ES-I3 (cell line): ENCODE measurements at regions not wholly inside any gene's neighbourhood (a gene's known extent, or its start where the extent isn't known, plus 50 kb on each side); places are given as distances from the start of the nearest gene placed in this dataset.

Experiments
- H3K36me3 ChIP-seq: 2 replicates; pipeline ENCODE4 v1.6.1; 2013; ENCODE audit warnings: mild to moderate bottlenecking, low read length, control low read depth, moderate library complexity; ENCODE audit not compliant: insufficient read depth
- H3K4me1 ChIP-seq: 2 replicates; pipeline ENCODE4 v1.6.1; 2013; ENCODE audit warnings: mild to moderate bottlenecking, control low read depth, low read length; ENCODE audit not compliant: insufficient read depth
- H3K9ac ChIP-seq: 2 replicates; pipeline ENCODE4 v1.6.1; 2013; ENCODE audit warnings: low read depth, mild to moderate bottlenecking, low read length, moderate library complexity
- H3K9me3 ChIP-seq: 2 replicates; pipeline ENCODE4 v1.6.1; 2013; ENCODE audit warnings: mild to moderate bottlenecking, low read length, moderate library complexity; ENCODE audit not compliant: control insufficient read depth, insufficient read depth

DNA sequence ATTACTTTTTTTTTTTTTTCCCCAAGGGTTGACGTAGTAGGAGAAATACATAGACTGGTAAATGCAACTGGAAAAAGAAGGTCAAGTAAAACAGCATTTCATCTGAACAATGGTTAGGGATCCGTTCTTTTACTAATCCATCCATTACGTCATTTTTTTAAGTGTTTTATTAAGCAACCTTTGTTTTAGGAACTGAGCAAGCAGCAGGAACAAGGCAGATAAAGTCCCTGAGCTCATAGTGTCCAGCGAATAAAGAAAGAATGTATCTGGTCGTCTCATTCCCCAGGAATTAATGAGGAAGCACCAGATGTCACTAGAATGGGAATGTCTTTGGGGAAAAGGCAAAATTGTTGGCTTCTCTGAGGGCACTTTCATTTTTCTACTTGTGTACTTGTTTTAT is 842.4 kb downstream of the TDRD15 start:
- Histone ChIP-seq H3K36me3 (no peaks in the 10 kb centered on the region), H3K9ac (no peak overlapping the region), H3K9me3 (no peaks in the 10 kb centered on the region), H3K4me1 (no peaks in the 10 kb centered on the region)

DNA sequence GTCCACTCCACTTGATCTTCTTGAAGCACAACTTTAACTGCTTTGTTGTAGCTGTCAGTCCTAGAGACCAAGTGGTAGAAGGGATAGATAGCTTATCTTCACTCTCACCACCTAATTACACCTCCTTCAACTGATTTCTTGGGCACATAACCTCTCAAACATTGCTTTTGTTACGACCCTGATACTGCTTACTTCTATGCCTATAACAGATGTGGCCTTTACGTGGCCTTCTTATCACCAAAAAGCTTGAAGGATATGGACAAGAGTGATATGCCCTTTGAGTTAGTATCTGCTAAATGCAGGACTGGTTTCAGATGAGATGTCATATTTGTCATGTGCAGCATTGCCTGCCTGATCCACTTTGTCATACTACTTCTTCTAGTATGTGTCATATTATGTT is 847.2 kb downstream of the TDRD15 start:
- Histone ChIP-seq H3K9ac (no peak overlapping the region), H3K9me3 (no peaks in the 10 kb centered on the region), H3K36me3 (no peaks in the 10 kb centered on the region), H3K4me1 (no peaks in the 10 kb centered on the region)

- Histone ChIP-seq H3K4me1 (no peaks in the 10 kb centered on the region), H3K9me3 (no peaks in the 10 kb centered on the region), H3K9ac (no peak overlapping the region), H3K36me3 (no peaks in the 10 kb centered on the region)
These were observed 848.8 kb downstream of the TDRD15 start for GRCh38 chr2:21972586-21972985.

DNA sequence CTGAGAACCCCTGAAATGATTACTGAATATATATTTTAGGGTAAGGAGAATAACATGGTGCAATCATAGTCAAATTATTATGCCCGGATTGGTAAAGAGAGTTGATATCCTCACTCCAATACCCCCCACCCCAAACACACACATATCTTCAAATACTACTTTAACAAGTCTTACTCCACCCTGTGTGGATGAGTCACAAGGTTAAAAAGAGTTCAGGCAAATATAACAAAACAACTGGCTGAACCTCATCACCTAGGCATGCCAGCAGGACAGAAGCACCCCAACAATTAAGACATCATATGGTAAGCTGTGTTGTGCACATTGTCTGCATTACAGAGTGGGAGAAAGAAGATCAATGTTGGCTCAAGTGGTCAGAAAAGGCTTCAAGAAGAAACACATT is 857.4 kb downstream of the TDRD15 start:
- peaks cover 8% of the 10 kb centered on the region for H3K9me3 ChIP-seq
- no peaks in the 10 kb centered on the region for H3K36me3 ChIP-seq
- no peak overlapping the region for H3K9ac ChIP-seq
- no peaks in the 10 kb centered on the region for H3K4me1 ChIP-seq

GRCh38 chr2:21993002-21993401 is 869.2 kb downstream of the TDRD15 start:
- no peak overlapping the region for H3K9ac ChIP-seq
- no peaks in the 10 kb centered on the region for H3K4me1 ChIP-seq
- no peaks in the 10 kb centered on the region for H3K36me3 ChIP-seq
- peaks cover 7% of the 10 kb centered on the region; the same call in 1 of the 2 replicates for H3K9me3 ChIP-seq

GRCh38 chr2:21996339-21996738 is 872.6 kb downstream of the TDRD15 start:
- Histone ChIP-seq H3K36me3 (no peaks in the 10 kb centered on the region), H3K9ac (no peak overlapping the region), H3K4me1 (no peaks in the 10 kb centered on the region), H3K9me3 (peaks cover 7% of the 10 kb centered on the region; the same call in 1 of the 2 replicates)

DNA sequence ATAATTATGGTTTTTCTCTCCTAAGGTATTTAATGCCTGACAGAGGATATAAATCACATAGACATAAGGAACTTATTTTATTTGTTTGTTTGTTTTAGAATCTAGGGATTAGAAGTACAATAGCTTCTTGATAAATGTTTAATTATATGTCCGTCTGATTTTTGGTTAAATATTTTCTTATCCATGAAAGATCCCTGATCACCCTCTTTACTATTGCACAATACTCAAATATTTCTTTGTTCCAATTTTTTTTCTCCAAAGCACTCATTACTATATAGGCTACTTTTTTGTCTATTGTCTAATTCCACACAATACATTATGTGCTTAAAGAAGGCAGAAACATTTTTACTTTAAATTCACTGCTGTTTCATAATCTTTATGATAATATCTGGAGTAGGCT is 875.8 kb downstream of the TDRD15 start:
- Histone ChIP-seq H3K36me3 (no peaks in the 10 kb centered on the region), H3K4me1 (no peaks in the 10 kb centered on the region), H3K9ac (no peak overlapping the region), H3K9me3 (no peaks in the 10 kb centered on the region)

GRCh38 chr2:22002066-22002465 is 878.3 kb downstream of the TDRD15 start:
- Histone ChIP-seq H3K36me3 (no peaks in the 10 kb centered on the region), H3K4me1 (no peaks in the 10 kb centered on the region), H3K9me3 (no peaks in the 10 kb centered on the region), H3K9ac (no peak overlapping the region)

GRCh38 chr2:22003270-22003669 is 879.5 kb downstream of the TDRD15 start:
- Histone ChIP-seq H3K9me3 (no peaks in the 10 kb centered on the region), H3K36me3 (no peaks in the 10 kb centered on the region), H3K4me1 (no peaks in the 10 kb centered on the region), H3K9ac (no peak overlapping the region)

GRCh38 chr2:22011048-22011447 is 887.3 kb downstream of the TDRD15 start:
- H3K4me1 ChIP-seq: peaks cover 7% of the 10 kb centered on the region; the same call in 1 of the 2 replicates
- no peaks in the 10 kb centered on the region for H3K36me3 ChIP-seq
- H3K9me3 ChIP-seq: no peaks in the 10 kb centered on the region; the same call in 1 of the 2 replicates
- no peak overlapping the region for H3K9ac ChIP-seq

DNA sequence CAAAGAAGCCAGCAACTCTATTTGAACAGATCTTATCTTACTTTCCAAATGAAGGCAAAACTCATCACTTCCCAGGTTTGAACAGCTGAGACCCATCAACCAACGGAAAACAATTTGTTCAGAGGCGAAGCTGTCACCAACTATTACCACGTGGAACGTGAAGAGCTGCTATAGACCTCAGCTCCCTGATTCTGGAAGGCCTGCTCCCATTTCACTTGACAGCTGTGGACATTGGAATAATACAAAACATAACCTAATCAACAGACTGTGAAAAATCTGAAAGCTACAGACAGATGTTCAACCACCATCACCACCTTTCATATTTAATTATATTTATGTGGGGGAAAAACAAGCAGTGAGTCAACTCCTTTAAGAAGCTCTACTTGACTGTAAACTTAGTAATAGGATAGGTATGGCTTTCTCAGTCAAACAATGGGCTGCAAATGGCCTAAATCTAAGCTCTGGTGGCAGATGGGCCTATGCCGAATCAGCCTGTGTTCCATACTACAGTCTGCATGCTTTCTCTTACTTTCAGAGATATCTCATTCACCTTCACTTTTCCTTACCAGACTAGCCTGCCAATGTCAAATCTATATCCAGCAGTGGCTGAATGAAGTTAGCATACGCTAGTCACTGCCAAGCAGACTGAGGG is 896.4 kb downstream of the TDRD15 start:
- no peak overlapping the region for H3K9ac ChIP-seq
- H3K4me1 ChIP-seq: peaks cover 25% of the 10 kb centered on the region
- H3K9me3 ChIP-seq: no peaks in the 10 kb centered on the region
- no peaks in the 10 kb centered on the region for H3K36me3 ChIP-seq

GRCh38 chr2:22027345-22028005 is 903.7 kb downstream of the TDRD15 start:
- no peaks in the 10 kb centered on the region for H3K4me1 ChIP-seq
- no peaks in the 10 kb centered on the region for H3K36me3 ChIP-seq
- H3K9me3 ChIP-seq: no peaks in the 10 kb centered on the region
- no peak overlapping the region for H3K9ac ChIP-seq

DNA sequence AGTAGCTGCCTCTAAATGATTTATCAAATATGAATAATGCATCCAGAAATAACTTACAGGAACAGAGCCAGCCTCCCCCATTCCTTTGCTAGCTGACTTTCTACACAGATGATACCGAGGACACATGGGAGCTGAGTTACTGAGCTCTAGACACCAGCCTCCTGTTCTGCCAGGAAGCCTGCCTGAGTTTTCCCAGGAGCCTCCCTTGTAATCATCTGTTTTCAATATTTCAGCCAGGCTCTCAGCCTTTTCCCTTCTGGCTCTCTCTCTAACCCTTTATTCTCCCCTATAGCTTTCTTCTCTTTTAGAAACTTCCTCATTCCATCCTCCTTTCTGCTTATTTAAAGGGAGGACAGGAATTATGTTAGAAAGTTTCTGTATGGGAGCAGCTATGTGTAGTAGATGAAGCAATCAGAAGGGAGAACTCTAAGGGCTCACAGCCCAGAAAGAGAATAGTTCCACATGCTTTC is 911.6 kb downstream of the TDRD15 start:
- Histone ChIP-seq H3K36me3 (no peaks in the 10 kb centered on the region), H3K9me3 (no peaks in the 10 kb centered on the region), H3K9ac (no peak overlapping the region), H3K4me1 (peaks cover 6% of the 10 kb centered on the region; the same call in 1 of the 2 replicates)

- Histone ChIP-seq H3K4me1 (peaks cover 6% of the 10 kb centered on the region; the same call in 1 of the 2 replicates), H3K9ac (no peak overlapping the region), H3K36me3 (no peaks in the 10 kb centered on the region), H3K9me3 (no peaks in the 10 kb centered on the region)
These were observed 913.5 kb downstream of the TDRD15 start for GRCh38 chr2:22037274-22037673.

GRCh38 chr2:22043784-22044183 is 920.0 kb downstream of the TDRD15 start:
- H3K9ac ChIP-seq: no peak overlapping the region
- no peaks in the 10 kb centered on the region for H3K36me3 ChIP-seq
- no peaks in the 10 kb centered on the region for H3K4me1 ChIP-seq
- H3K9me3 ChIP-seq: no peaks in the 10 kb centered on the region; the same call in 1 of the 2 replicates
